ENCODE measurements at regions not wholly inside any gene's neighbourhood (a gene's known extent, or its start where the extent isn't known, plus 50 kb on each side); places are given as distances from the start of the nearest gene placed in this dataset.

GRCh38 chr18:42137693-42138375 lies 182.8 kb downstream of the PIK3C3 start:
- Histone ChIP-seq H3K9me3 (peaks cover 0 to 6% of the 10 kb centered on the region in 2 donors), H3K36me3 (no peaks in the 10 kb centered on the region), H3K4me3 (no peak overlapping the region), H3K27ac (no peak overlapping the region), H3K4me1 (no peaks in the 10 kb centered on the region), H3K27me3 (no peaks in the 10 kb centered on the region)
- no peak for DNase-seq
- intact Hi-C loops (cut with DNase I; ENCODE audit: low total_unique reads): no loop called here
- WGBS, 2 donors (ENCODE audit: low coverage in 1 of 2): 78 to 89% methylated on average over 2 to 3 of the region's 3 CpGs
- TF ChIP-seq POLR2AphosphoS5 (IDR thresholded peaks at IDR 0.05) (no peak), EP300 (IDR thresholded peaks at IDR 0.05; ENCODE audit: low read depth) (no peak), POLR2A (IDR thresholded peaks at IDR 0.05) (no peak), CTCF (IDR thresholded peaks at IDR 0.05) (no peak)
- in situ Hi-C loops (cut with MboI; ENCODE audit: low pct_ligation_motif_present in 1 of 4, low pct_unique_long_range_greater_than_20kb in 1 of 4, low sequenced_read_pairs in 3 of 4): no loop called here

GRCh38 chr18:42141439-42141838 lies 186.4 kb downstream of the PIK3C3 start:
- H3K27ac ChIP-seq: no peak overlapping the region
- no peaks in the 10 kb centered on the region for H3K36me3 ChIP-seq
- peaks cover 0 to 6% of the 10 kb centered on the region in 2 donors for H3K9me3 ChIP-seq
- TF ChIP-seq POLR2A (IDR thresholded peaks at IDR 0.05) (no peak), POLR2AphosphoS5 (IDR thresholded peaks at IDR 0.05) (no peak), CTCF (IDR thresholded peaks at IDR 0.05) (no peak), EP300 (IDR thresholded peaks at IDR 0.05; ENCODE audit: low read depth) (no peak)
- H3K27me3 ChIP-seq: no peaks in the 10 kb centered on the region
- 43% methylated on average over 1 of the region's 1 CpG; no CpG with 5 or more reads in 1 of the 2 donors for WGBS, 2 donors (ENCODE audit: low coverage in 1 of 2)
- H3K4me3 ChIP-seq: no peak overlapping the region
- in situ Hi-C loops (cut with MboI; ENCODE audit: low pct_ligation_motif_present in 1 of 4, low pct_unique_long_range_greater_than_20kb in 1 of 4, low sequenced_read_pairs in 3 of 4): no loop called here
- DNase-seq: no peak
- H3K4me1 ChIP-seq: no peaks in the 10 kb centered on the region
- intact Hi-C loops (cut with DNase I; ENCODE audit: low total_unique reads): no loop called here

- no peaks in the 10 kb centered on the region for H3K4me1 ChIP-seq
- no peak for DNase-seq
- no peaks in the 10 kb centered on the region for H3K9me3 ChIP-seq
- H3K27me3 ChIP-seq: no peaks in the 10 kb centered on the region
- no peak for TF ChIP-seq POLR2A (IDR thresholded peaks at IDR 0.05)
- no peak for TF ChIP-seq POLR2AphosphoS5 (IDR thresholded peaks at IDR 0.05)
- TF ChIP-seq EP300 (IDR thresholded peaks at IDR 0.05; ENCODE audit: low read depth): no peak
- no peak for TF ChIP-seq CTCF (IDR thresholded peaks at IDR 0.05)
- no peaks in the 10 kb centered on the region for H3K36me3 ChIP-seq
- no peak overlapping the region for H3K4me3 ChIP-seq
- in situ Hi-C loops (cut with MboI; ENCODE audit: low pct_ligation_motif_present in 1 of 4, low pct_unique_long_range_greater_than_20kb in 1 of 4, low sequenced_read_pairs in 3 of 4): no loop called here
- intact Hi-C loops (cut with DNase I; ENCODE audit: low total_unique reads): no loop called here
- H3K27ac ChIP-seq: no peak overlapping the region
Measured at GRCh38 chr18:42155024-42155423, 200.0 kb downstream of the PIK3C3 start.

- Histone ChIP-seq H3K36me3 (no peaks in the 10 kb centered on the region), H3K27me3 (no peaks in the 10 kb centered on the region), H3K4me1 (no peaks in the 10 kb centered on the region), H3K27ac (no peak overlapping the region), H3K4me3 (no peak overlapping the region), H3K9me3 (no peaks in the 10 kb centered on the region)
- intact Hi-C loops (cut with DNase I; ENCODE audit: low total_unique reads): no loop called here
- TF ChIP-seq EP300 (IDR thresholded peaks at IDR 0.05; ENCODE audit: low read depth) (no peak), POLR2AphosphoS5 (IDR thresholded peaks at IDR 0.05) (no peak), CTCF (IDR thresholded peaks at IDR 0.05) (no peak), POLR2A (IDR thresholded peaks at IDR 0.05) (no peak)
- no peak for DNase-seq
- in situ Hi-C loops (cut with MboI; ENCODE audit: low pct_ligation_motif_present in 1 of 4, low pct_unique_long_range_greater_than_20kb in 1 of 4, low sequenced_read_pairs in 3 of 4): no loop called here
Measured at GRCh38 chr18:42156281-42156680, 201.2 kb downstream of the PIK3C3 start.
